ENCODE measurements at regions not wholly inside any gene's neighbourhood (a gene's known extent, or its start where the extent isn't known, plus 50 kb on each side); places are given as distances from the start of the nearest gene placed in this dataset.

GRCh38 chr9:108244686-108245085 lies 611.1 kb downstream of the ACTL7B start:
- TF ChIP-seq CTCF (conservative IDR thresholded peaks at IDR 0.05; ENCODE audit: low read depth, low read length), result no peak
- TF ChIP-seq EZH2 (IDR thresholded peaks at IDR 0.05; ENCODE audit: low read length, unreplicated experiment), result no peak
